Stomach smooth muscle (tissue), 2 donors: ENCODE measurements at regions not wholly inside any gene's neighbourhood (a gene's known extent, or its start where the extent isn't known, plus 50 kb on each side); places are given as distances from the start of the nearest gene placed in this dataset.
"Not testable (repeated sequence)": the region's sequence is repeated elsewhere in the genome, so short reads cannot be mapped to it uniquely, and the experiment has no call there.

Experiments used
- H3K27ac ChIP-seq: one replicate; pipeline ENCODE4 v1.7.0; 2013; ENCODE audit warnings: mild to moderate bottlenecking, low read length, inconsistent platforms
- H3K27me3 ChIP-seq, 2 donors: one replicate each; pipeline ENCODE4 v1.7.0; 2013; ENCODE audit warnings: low read length in 2 of 2; ENCODE audit not compliant: insufficient read depth in 2 of 2, control insufficient read depth in 1 of 2
- H3K36me3 ChIP-seq, 2 donors: one replicate each; pipeline ENCODE4 v1.7.0; 2013; ENCODE audit warnings: low read length in 2 of 2; ENCODE audit not compliant: control insufficient read depth in 2 of 2, insufficient read depth in 2 of 2
- H3K4me1 ChIP-seq: one replicate; pipeline ENCODE4 v1.7.0; 2013; ENCODE audit warnings: low read length; ENCODE audit not compliant: control insufficient read depth, insufficient read depth
- H3K4me3 ChIP-seq, 2 donors: one replicate each; pipeline ENCODE4 v1.7.0; 2013; ENCODE audit warnings: low read length in 2 of 2
- H3K9ac ChIP-seq, 2 donors: one replicate each; pipeline ENCODE4 v1.7.0; 2013; ENCODE audit warnings: low read length in 2 of 2, mild to moderate bottlenecking in 1 of 2
- H3K9me3 ChIP-seq, 2 donors: one replicate each; pipeline ENCODE4 v1.7.0; 2013; ENCODE audit warnings: low read length in 2 of 2; ENCODE audit not compliant: control insufficient read depth in 2 of 2
- donor health status: healthy.
- donor health status: Pancreatic carcinoma.

DNA sequence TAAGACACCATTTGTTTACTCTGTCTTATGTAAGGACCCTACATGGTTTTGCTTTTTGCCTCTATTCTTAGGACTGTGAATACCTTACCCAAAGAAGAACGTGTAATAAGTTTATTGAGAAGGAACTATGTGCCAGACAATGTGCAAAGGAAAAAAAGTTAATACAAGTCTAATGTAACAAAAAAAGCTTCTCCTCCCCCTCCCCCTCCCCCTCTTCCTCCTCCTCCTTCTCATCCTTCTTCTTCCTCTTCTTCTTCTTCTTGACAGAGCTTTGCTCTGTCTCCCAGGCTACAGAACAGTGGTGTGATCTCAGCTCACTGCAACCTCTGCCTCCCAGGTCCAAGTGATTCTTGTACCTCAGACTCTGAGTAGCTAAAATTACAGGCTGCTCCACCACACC, 50.9 kb upstream of the MITF start:
- H3K4me1 ChIP-seq, result peaks cover 7% of the 10 kb centered on the region
- no peak overlapping the region for H3K27ac ChIP-seq
- H3K4me3 ChIP-seq, result no peak overlapping the region
- H3K36me3 ChIP-seq, result no peaks in the 10 kb centered on the region
- no peak overlapping the region for H3K9ac ChIP-seq
- no peaks in the 10 kb centered on the region for H3K9me3 ChIP-seq
- no peaks in the 10 kb centered on the region for H3K27me3 ChIP-seq

DNA sequence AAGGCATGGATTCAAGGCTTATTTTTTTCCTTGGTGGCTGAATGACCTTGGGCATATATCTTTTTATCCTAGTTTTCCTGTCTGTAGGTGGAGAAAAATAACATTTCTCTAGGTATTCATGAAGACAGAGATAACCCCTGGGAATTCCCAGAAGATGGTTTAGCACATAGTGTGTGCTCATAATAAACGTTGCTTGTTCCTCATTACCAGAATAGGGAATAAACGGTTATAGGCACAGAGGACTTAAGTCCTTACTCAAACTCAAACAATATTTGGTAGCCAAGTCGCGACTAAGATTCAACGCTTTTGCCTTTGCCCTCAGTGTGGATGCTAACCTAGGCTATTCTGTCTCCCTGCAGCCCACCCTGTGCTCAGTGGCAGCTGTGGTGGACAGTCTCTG, 51.6 kb upstream of the MITF start:
- H3K9ac ChIP-seq, result no peak overlapping the region
- no peak overlapping the region for H3K4me3 ChIP-seq
- no peaks in the 10 kb centered on the region for H3K36me3 ChIP-seq
- H3K27me3 ChIP-seq, result no peaks in the 10 kb centered on the region
- no peaks in the 10 kb centered on the region for H3K9me3 ChIP-seq
- H3K27ac ChIP-seq, result no peak overlapping the region
- H3K4me1 ChIP-seq, result peaks cover 7% of the 10 kb centered on the region

DNA sequence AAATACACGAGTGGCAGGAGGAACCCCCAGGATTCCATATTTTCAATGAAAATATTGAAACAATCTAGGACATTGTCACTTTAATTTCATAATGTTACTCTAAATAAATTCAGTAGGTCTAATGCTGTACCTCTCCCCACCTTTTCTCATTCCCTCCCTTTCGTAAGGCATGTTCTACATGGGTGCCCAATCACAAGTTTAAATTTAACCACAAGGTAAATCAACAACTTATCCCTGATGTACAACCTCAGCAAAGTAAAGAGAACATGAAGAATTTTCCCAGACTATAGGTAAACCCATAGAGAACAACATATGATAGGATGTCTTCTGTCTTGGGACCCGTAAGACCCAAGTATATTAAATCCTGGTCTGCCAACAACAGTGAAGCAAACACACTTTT, 53.2 kb upstream of the MITF start:
- Histone ChIP-seq H3K27me3 (no peaks in the 10 kb centered on the region), H3K9ac (no peak overlapping the region), H3K9me3 (no peaks in the 10 kb centered on the region), H3K4me1 (peaks cover 5% of the 10 kb centered on the region), H3K36me3 (no peaks in the 10 kb centered on the region), H3K4me3 (no peak overlapping the region), H3K27ac (no peak overlapping the region)

DNA sequence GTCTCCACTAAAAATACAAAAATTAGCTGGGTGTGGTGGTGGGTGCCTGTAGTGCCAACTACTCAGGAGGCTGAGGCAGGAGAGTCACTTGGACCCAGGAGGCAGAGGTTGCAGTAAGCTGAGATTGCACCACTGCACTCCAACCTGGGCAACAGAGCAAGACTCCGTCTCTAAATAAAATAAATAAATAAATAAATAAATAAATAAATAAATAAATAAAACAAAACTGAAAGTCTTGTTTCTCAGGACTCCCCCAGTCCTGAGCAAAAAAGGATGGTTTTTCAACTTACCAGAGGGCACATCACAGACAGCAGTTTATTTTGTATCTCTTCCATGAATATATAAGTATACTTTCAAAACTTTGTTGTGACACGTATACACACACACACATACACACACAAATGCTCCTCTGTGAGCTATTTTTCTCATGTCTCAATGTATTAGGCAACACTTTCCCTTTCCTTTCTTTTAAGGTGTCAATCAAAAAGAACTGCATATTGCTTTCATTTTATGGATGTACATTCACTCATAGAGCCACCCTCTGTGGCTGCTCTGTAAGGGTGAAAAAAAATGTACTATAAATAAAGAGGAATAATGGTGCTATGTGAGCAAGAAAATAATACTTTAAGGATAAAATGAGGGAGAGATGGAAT, 54.8 kb upstream of the MITF start:
- H3K36me3 ChIP-seq, result no peaks in the 10 kb centered on the region
- H3K9ac ChIP-seq, result no peak overlapping the region
- no peak overlapping the region for H3K4me3 ChIP-seq
- no peak overlapping the region for H3K27ac ChIP-seq
- H3K9me3 ChIP-seq, result no peaks in the 10 kb centered on the region
- H3K27me3 ChIP-seq, result no peaks in the 10 kb centered on the region
- peaks cover 2% of the 10 kb centered on the region for H3K4me1 ChIP-seq

DNA sequence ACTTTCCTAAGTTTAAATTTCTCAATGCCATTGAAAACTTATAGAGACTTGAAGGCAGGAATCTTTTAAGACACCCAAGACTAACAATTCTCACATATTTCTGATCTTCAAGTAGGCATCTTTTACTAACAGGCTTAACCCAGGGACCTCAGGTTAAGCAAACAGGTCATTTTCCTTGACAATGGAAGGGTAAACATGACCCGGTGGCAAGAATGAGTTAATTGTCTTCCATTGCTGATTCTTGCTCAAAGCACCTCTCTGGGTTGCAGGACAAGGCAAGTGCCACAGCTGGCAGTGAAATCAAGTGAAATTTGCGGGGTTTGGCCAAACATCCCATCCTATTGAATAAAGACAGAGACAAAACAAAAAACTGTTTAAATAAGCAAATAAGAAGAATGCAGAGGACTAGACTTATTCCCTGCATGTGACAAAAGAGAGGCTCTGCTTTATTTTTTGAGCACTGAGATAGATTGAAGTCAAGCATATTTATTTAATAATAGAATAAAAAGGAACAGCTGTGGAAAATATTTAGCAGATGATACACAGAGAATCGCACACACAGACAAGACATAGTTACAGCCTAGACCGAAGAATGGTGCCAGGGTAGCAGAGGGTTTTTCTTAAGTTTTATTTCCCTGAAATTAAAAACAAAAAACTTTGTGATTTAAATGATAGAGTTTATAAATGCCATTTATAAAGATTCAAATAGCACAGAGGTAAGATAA, 56.0 kb upstream of the MITF start:
- Histone ChIP-seq H3K4me3 (no peak overlapping the region), H3K27me3 (no peaks in the 10 kb centered on the region), H3K4me1 (peaks cover 2% of the 10 kb centered on the region), H3K36me3 (no peaks in the 10 kb centered on the region), H3K9me3 (no peaks in the 10 kb centered on the region), H3K27ac (no peak overlapping the region), H3K9ac (no peak overlapping the region)

DNA sequence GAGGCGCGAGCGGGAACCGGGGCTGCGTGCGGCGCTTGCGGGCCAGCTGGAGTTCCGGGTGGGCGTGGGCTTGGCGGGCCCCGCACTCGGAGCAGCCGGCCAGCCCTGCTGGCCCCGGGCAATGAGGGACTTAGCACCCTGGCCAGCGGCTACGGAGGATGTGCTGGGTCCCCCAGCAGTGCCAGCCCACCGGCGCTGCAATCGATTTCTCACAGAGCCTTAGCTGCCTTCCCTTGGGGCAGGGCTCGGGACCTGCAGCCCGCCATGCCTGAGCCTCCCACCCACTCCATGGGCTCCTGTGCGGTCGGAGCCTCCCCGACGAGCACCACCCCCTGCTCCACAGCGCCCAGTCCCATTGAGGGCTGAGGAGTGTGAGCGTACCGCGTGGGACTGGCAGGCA, 61.8 kb upstream of the MITF start:
- not testable (repeated sequence) for H3K4me3 ChIP-seq, H3K4me1 ChIP-seq, H3K27me3 ChIP-seq, H3K36me3 ChIP-seq, H3K9ac ChIP-seq, H3K27ac ChIP-seq, H3K9me3 ChIP-seq

DNA sequence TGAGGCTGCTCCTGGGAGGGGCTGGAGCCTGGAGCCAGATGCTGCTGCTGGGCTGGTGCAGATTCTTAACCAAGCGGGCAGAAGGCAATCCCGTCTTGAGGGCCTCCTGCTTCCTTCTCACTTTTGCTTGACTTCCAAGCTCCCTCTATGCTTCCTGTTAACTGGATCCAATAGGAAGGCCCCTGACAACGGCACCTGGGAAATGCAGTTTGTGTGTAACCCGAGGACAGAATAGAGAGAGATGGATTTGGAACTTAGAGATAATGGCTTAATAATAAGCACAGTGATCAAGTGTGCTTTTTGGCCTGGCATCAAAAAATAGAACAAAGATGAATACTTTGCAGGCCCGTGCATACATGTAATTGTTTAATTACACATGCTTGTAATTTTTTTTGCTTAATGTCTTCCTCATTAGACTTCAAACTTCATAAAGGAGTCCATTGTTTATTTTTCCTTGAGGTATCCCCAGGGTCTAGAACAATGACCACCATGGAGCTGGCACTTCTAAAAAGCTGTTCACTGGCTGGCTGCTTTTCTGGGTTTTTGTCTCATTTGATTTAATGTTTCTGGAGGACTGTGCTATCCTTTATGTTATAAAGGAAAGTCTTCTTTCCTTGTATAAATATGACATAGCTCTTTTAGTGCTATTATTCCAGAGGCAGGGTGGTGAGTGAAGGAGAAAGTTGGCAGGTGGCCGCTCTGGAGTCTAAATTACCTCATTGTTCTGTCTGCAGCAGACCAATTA, 63.3 kb upstream of the MITF start:
- no peaks in the 10 kb centered on the region for H3K9me3 ChIP-seq
- H3K4me1 ChIP-seq, result no peaks in the 10 kb centered on the region
- no peak overlapping the region for H3K9ac ChIP-seq
- no peaks in the 10 kb centered on the region for H3K27me3 ChIP-seq
- H3K36me3 ChIP-seq, result no peaks in the 10 kb centered on the region
- no peak overlapping the region for H3K4me3 ChIP-seq
- no peak overlapping the region for H3K27ac ChIP-seq

DNA sequence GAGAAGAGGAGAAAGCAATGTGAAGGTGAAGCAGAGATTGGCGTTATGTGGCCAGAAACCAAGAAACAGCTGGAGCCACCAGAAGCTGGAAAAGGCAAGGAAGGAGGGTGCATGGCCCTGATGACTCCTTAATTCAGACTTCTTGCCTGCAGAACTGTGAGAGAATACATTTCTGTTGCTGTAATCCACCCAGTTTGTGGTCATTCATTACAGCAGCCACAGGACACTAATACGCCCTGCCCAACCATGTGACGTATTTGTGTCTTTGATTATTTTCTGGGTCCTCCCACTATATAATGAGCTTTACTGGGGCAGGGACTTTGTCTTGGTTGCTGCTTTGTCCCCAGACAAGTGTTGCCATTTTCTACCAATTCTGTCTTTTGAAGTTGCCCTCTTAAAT, 64.5 kb upstream of the MITF start:
- Histone ChIP-seq H3K27ac (no peak overlapping the region), H3K9me3 (no peaks in the 10 kb centered on the region), H3K27me3 (no peaks in the 10 kb centered on the region), H3K4me3 (no peak overlapping the region), H3K4me1 (no peaks in the 10 kb centered on the region), H3K9ac (no peak overlapping the region), H3K36me3 (no peaks in the 10 kb centered on the region)

DNA sequence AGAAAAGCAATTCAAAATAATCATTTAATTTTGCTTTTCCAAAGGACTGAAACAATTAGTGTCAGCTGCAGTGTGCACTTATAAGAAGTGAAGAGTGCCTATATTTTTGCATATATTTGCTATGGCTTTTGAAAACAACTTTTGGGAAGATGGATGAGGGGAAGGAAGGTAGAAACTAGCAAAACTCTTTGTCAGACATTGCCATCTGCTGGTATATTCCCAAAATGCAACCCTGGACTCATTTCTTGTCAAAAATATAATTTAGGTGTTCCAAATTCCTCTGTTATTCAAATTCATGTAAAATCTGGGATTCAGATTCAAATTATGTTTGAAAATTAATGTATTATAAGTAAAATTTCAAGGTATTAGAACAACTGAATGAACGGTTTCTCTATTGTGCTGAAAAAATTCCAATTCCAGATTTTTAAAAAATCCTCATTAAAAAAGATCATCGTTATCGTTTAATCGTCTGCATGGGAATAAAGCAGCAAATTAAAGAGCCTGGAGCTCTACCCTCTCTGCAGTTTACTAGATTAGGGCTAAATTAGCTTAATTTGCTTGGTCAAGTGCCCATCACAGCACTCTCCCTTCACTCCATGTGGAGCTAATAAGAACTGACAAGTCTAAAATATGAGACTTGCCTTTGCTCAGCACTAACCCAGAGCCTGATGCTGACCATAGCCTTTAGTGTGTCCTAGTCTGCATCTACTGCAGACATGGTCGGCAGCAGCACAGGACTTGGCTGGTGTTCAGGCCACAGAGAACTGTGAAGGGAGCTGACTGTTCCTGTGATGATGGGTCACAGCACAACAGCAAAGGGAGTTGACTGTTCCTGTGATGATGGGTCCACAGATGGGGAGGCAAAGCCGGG, 67.9 kb upstream of the MITF start:
- H3K4me3 ChIP-seq, result no peak overlapping the region
- no peaks in the 10 kb centered on the region for H3K27me3 ChIP-seq
- no peaks in the 10 kb centered on the region for H3K36me3 ChIP-seq
- H3K27ac ChIP-seq, result no peak overlapping the region
- H3K4me1 ChIP-seq, result no peaks in the 10 kb centered on the region
- H3K9me3 ChIP-seq, result no peaks in the 10 kb centered on the region
- no peak overlapping the region for H3K9ac ChIP-seq

DNA sequence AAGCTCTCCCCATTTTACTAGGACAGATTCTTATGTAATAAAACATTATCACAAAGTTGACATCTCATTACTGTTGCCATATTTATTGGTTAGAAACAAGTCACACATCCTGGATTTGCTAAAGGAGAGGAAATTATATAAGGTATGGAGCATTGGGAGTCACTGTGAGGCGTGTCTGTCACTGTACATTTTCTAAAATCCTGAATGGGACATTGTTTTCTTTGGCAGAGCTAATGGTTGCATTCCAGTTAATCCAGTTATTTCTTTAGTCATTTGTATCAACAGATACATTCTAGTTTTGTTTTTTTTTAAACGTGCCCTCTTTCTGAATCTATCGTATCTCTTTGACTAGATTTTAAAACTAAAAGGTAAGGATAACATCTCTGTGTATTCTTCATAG, 70.2 kb upstream of the MITF start:
- Histone ChIP-seq H3K4me3 (no peak overlapping the region), H3K36me3 (no peaks in the 10 kb centered on the region), H3K9ac (no peak overlapping the region), H3K9me3 (no peaks in the 10 kb centered on the region), H3K27ac (no peak overlapping the region), H3K4me1 (no peaks in the 10 kb centered on the region), H3K27me3 (no peaks in the 10 kb centered on the region)
